HepG2 (cell line): ENCODE measurements at regions not wholly inside any gene's neighbourhood (a gene's known extent, or its start where the extent isn't known, plus 50 kb on each side); places are given as distances from the start of the nearest gene placed in this dataset.

Experiments
- BHLHE40 ChIP-seq: IDR thresholded peaks from 2 replicates; pipeline ENCODE4 v1.6.1; 2011; ENCODE audit warnings: low read length, improper control_type of control experiment
- GTF2F1 ChIP-seq: fragments of 150-350 bp; IDR thresholded peaks from 2 replicates; pipeline ENCODE4 v1.6.1; 2014; ENCODE audit warnings: low read length
- HES4 ChIP-seq: sonication (generic); formaldehyde crosslinking; IDR thresholded peaks from 2 replicates; pipeline ENCODE4 v1.9.0; 2021; ENCODE audit warnings: mild to moderate bottlenecking, missing genetic modification reagents, borderline replicate concordance
- JUN ChIP-seq: sonication (generic); formaldehyde crosslinking; IDR thresholded peaks from 2 replicates; pipeline ENCODE4 v1.4.0; 2020; ENCODE audit warnings: mild to moderate bottlenecking, missing genetic modification reagents
- MIER2 ChIP-seq: IDR thresholded peaks from 2 replicates; pipeline ENCODE4 v1.6.1; 2016; ENCODE audit warnings: missing biosample characterization, missing genetic modification reagents
- NPAS2 ChIP-seq: sonication (generic); formaldehyde crosslinking; IDR thresholded peaks from 2 replicates; pipeline ENCODE4 v1.8.0; 2022; ENCODE audit warnings: mild to moderate bottlenecking, missing genetic modification reagents, borderline replicate concordance
- RERE ChIP-seq: IDR thresholded peaks from 2 replicates; pipeline ENCODE4 v1.6.1; 2016; ENCODE audit warnings: low read depth, missing genetic modification reagents, missing compliant biosample characterization
- TEAD2 ChIP-seq: sonication (generic); formaldehyde crosslinking; IDR thresholded peaks from 2 replicates; pipeline ENCODE4 v1.9.0; 2021; ENCODE audit warnings: missing genetic modification reagents
- ZNF12 ChIP-seq: sonication (generic); formaldehyde crosslinking; IDR thresholded peaks from 2 replicates; pipeline ENCODE4 v1.5.0; 2020; ENCODE audit warnings: missing genetic modification reagents
- ZNF24 ChIP-seq: fragments of 450-650 bp; IDR thresholded peaks from 2 replicates; pipeline ENCODE4 v1.6.1; 2017; ENCODE audit warnings: antibody characterized with exemption, mild to moderate bottlenecking
- ZNF430 ChIP-seq: sonication (generic); formaldehyde crosslinking; IDR thresholded peaks from 2 replicates; pipeline ENCODE4 v1.9.0; 2021; ENCODE audit warnings: mild to moderate bottlenecking, missing genetic modification reagents
- ZNF550 ChIP-seq: sonication (generic); formaldehyde crosslinking; IDR thresholded peaks from 2 replicates; pipeline ENCODE4 v1.4.0; 2020; ENCODE audit warnings: mild to moderate bottlenecking, missing genetic modification reagents, borderline replicate concordance
- ZNF709 ChIP-seq: sonication (generic); formaldehyde crosslinking; IDR thresholded peaks from 2 replicates; pipeline ENCODE4 v1.5.0; 2020; ENCODE audit warnings: mild to moderate bottlenecking, missing genetic modification reagents
- ZNF746 ChIP-seq: sonication (generic); formaldehyde crosslinking; IDR thresholded peaks from 2 replicates; pipeline ENCODE4 v1.8.0; 2022; ENCODE audit warnings: mild to moderate bottlenecking, missing genetic modification reagents
- ZNF766 ChIP-seq: sonication (generic); formaldehyde crosslinking; IDR thresholded peaks from 2 replicates; pipeline ENCODE4 v1.5.0; 2020; ENCODE audit warnings: missing genetic modification reagents, borderline replicate concordance
- ZNF850 ChIP-seq: sonication (generic); formaldehyde crosslinking; conservative IDR thresholded peaks from 2 replicates; pipeline ENCODE4 v1.9.0; 2021; ENCODE audit warnings: mild to moderate bottlenecking, missing genetic modification reagents
- ZSCAN5A ChIP-seq: sonication (generic); formaldehyde crosslinking; IDR thresholded peaks from 2 replicates; pipeline ENCODE4 v1.8.0; 2022; ENCODE audit warnings: mild to moderate bottlenecking, missing genetic modification reagents, borderline replicate concordance
- TF ChIP-seq, protein P1 (sequence below): sonication (generic); formaldehyde crosslinking; IDR thresholded peaks from 2 replicates; pipeline ENCODE4 v1.4.0; 2020; ENCODE audit warnings: mild to moderate bottlenecking, missing genetic modification reagents

- TF ChIP-seq ZNF709 (CRISPR knock-in tag) (no peak), RERE (0 out of 2 replicates have a peak, but pooled peaks have one; percentile 27), GTF2F1 (no peak), ZNF12 (CRISPR knock-in tag) (0 out of 2 replicates have a peak, but pooled peaks have one; percentile 62), ZSCAN5A (CRISPR knock-in tag) (no peak), TEAD2 (CRISPR knock-in tag) (no peak), ZNF430 (CRISPR knock-in tag) (no peak), ZNF550 (CRISPR knock-in tag) (no peak), JUN (peak; percentile 65; the same call in 1 of the 2 replicates), NPAS2 (CRISPR knock-in tag) (no peak), BHLHE40 (no peak), ZNF766 (CRISPR knock-in tag) (no peak), ZNF24 (0 out of 2 replicates have a peak, but pooled peaks have one; percentile 45), HES4 (CRISPR knock-in tag) (no peak), MIER2 (CRISPR knock-in tag) (peak; percentile 74; the same call in 1 of the 2 replicates), ZNF850 (CRISPR knock-in tag) (no peak), ZNF746 (CRISPR knock-in tag) (no peak)
- TF ChIP-seq, protein P1, sequence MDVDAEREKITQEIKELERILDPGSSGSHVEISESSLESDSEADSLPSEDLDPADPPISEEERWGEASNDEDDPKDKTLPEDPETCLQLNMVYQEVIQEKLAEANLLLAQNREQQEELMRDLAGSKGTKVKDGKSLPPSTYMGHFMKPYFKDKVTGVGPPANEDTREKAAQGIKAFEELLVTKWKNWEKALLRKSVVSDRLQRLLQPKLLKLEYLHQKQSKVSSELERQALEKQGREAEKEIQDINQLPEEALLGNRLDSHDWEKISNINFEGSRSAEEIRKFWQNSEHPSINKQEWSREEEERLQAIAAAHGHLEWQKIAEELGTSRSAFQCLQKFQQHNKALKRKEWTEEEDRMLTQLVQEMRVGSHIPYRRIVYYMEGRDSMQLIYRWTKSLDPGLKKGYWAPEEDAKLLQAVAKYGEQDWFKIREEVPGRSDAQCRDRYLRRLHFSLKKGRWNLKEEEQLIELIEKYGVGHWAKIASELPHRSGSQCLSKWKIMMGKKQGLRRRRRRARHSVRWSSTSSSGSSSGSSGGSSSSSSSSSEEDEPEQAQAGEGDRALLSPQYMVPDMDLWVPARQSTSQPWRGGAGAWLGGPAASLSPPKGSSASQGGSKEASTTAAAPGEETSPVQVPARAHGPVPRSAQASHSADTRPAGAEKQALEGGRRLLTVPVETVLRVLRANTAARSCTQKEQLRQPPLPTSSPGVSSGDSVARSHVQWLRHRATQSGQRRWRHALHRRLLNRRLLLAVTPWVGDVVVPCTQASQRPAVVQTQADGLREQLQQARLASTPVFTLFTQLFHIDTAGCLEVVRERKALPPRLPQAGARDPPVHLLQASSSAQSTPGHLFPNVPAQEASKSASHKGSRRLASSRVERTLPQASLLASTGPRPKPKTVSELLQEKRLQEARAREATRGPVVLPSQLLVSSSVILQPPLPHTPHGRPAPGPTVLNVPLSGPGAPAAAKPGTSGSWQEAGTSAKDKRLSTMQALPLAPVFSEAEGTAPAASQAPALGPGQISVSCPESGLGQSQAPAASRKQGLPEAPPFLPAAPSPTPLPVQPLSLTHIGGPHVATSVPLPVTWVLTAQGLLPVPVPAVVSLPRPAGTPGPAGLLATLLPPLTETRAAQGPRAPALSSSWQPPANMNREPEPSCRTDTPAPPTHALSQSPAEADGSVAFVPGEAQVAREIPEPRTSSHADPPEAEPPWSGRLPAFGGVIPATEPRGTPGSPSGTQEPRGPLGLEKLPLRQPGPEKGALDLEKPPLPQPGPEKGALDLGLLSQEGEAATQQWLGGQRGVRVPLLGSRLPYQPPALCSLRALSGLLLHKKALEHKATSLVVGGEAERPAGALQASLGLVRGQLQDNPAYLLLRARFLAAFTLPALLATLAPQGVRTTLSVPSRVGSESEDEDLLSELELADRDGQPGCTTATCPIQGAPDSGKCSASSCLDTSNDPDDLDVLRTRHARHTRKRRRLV (CRISPR knock-in tag) = no peak
Measured at GRCh38 chr4:98778206-98778605, 119.8 kb upstream of the TSPAN5 start (continued).
